ENCODE measurements at regions not wholly inside any gene's neighbourhood (a gene's known extent, or its start where the extent isn't known, plus 50 kb on each side); places are given as distances from the start of the nearest gene placed in this dataset.

DNA sequence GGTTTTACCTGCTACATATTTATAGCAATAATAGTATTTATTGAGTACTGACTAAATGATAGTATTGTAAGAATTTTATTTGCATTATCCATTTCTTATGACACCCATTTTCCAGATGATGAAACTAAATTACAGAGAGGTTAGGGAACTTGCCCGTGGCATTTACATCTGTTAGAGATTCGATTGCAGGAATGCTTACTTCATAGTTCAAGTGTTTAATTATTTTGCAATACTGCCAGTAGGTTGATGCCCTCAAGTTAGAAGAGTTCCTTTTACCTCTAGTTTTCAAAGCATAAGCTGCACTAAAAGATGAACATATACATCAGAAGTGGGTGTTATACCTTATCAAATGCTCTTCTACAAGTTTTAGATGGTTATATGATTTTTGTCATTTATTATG is 362.8 kb upstream of the RGMA start:
- Histone ChIP-seq H3K27ac (no peak overlapping the region), H3K4me3 (no peak overlapping the region), H3K4me2 (ENCODE audit: unreplicated experiment) (no peak overlapping the region), H3K9me3 (ENCODE audit: low read depth) (peaks cover 4% of the 10 kb centered on the region), H3K36me3 (ENCODE audit: low read depth) (no peaks in the 10 kb centered on the region), H3K9ac (no peak overlapping the region), H3F3A (ENCODE audit: insufficient read depth) (no peaks in the 10 kb centered on the region), H3K79me2 (ENCODE audit: insufficient read depth) (no peaks in the 10 kb centered on the region), H2AFZ (no peak overlapping the region), H4K20me1 (ENCODE audit: insufficient read depth) (no peaks in the 10 kb centered on the region), H3K4me1 (ENCODE audit: insufficient read depth) (no peaks in the 10 kb centered on the region), H3K27me3 (replicated peaks; ENCODE audit: insufficient read depth) (no peaks in the 10 kb centered on the region), H3K9me2 (ENCODE audit: insufficient read depth) (no peaks in the 10 kb centered on the region)
- DNase-seq, result no peak
- 3 to 10% methylated on average over 2 of the region's 2 CpGs for WGBS, 2 experiments (ENCODE audit: low coverage in 1 of 2, low lambda C conversion rate in 2 of 2, missing lambda C conversion rate in 2 of 2)
- in situ Hi-C loops (cut with MboI), result no loop called here
- TF ChIP-seq EZH2 (IDR thresholded peaks at IDR 0.05; ENCODE audit: insufficient read depth, poor library complexity, severe bottlenecking) (no peak), EZH2phosphoT487 (IDR thresholded peaks at IDR 0.05; ENCODE audit: insufficient read depth, low read depth) (no peak)

DNA sequence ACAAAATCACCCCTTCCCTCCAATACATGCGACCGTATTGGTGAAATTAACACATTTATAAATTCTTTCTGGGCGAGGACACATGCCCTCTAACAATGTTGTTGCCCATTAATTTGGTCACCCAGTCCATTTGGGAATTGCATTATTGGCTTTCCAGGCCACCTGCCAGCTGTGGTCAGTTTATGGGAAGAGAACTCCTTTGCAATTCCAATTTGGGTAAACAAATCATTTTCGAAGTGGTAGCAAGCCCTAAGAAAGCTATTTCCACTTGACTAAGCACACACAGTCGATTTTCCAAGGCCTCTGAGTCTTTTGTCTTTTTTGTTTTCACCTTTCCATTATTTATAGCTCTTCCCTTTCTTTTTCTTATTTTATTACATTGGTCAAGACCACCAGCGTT is 362.3 kb upstream of the RGMA start:
- Histone ChIP-seq H3K27me3 (replicated peaks; ENCODE audit: insufficient read depth) (no peaks in the 10 kb centered on the region), H3K9me2 (ENCODE audit: insufficient read depth) (no peaks in the 10 kb centered on the region), H3K4me2 (ENCODE audit: unreplicated experiment) (no peak overlapping the region), H3K4me1 (ENCODE audit: insufficient read depth) (no peaks in the 10 kb centered on the region), H3K36me3 (ENCODE audit: low read depth) (no peaks in the 10 kb centered on the region), H4K20me1 (ENCODE audit: insufficient read depth) (no peaks in the 10 kb centered on the region), H2AFZ (no peak overlapping the region), H3F3A (ENCODE audit: insufficient read depth) (no peaks in the 10 kb centered on the region), H3K79me2 (ENCODE audit: insufficient read depth) (no peaks in the 10 kb centered on the region), H3K9ac (no peak overlapping the region), H3K9me3 (ENCODE audit: low read depth) (peaks cover 4% of the 10 kb centered on the region), H3K4me3 (no peak overlapping the region), H3K27ac (no peak overlapping the region)
- DNase-seq, result no peak
- TF ChIP-seq EZH2phosphoT487 (IDR thresholded peaks at IDR 0.05; ENCODE audit: insufficient read depth, low read depth) (no peak), EZH2 (IDR thresholded peaks at IDR 0.05; ENCODE audit: insufficient read depth, poor library complexity, severe bottlenecking) (no peak)
- 39 to 41% methylated on average over 6 of the region's 6 CpGs for WGBS, 2 experiments (ENCODE audit: low coverage in 1 of 2, low lambda C conversion rate in 2 of 2, missing lambda C conversion rate in 2 of 2)
- in situ Hi-C loops (cut with MboI), result no loop called here

DNA sequence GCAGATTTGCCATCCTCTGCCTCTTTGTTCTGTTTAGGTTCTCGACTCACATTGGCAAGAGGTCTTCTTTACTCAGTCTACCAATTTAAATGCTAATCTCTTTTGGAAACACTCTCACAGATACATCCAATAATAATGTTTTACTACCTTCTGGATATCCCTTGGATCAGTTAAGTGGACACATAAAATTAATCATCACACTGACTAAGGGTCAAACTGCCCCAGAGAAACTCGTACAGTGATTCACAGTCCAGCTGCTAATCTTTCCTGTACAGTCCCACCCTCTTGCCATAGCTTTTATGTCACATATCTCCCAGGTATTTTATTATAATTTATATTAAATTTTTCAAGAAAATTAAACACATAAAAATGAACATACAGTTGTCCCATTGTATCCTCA is 360.8 kb upstream of the RGMA start:
- in situ Hi-C loops (cut with MboI), result no loop called here
- no peak overlapping the region for H3K9ac ChIP-seq
- no peaks in the 10 kb centered on the region for H3K36me3 ChIP-seq (ENCODE audit: low read depth)
- no peak overlapping the region for H3K4me2 ChIP-seq (ENCODE audit: unreplicated experiment)
- peaks cover 4% of the 10 kb centered on the region for H3K9me3 ChIP-seq (ENCODE audit: low read depth)
- no peak overlapping the region for H3K27ac ChIP-seq
- H3K79me2 ChIP-seq (ENCODE audit: insufficient read depth), result no peaks in the 10 kb centered on the region
- no peak for DNase-seq
- no peaks in the 10 kb centered on the region for H3K9me2 ChIP-seq (ENCODE audit: insufficient read depth)
- H3K4me3 ChIP-seq, result no peak overlapping the region
- no peak overlapping the region for H2AFZ ChIP-seq
- WGBS, 2 experiments (ENCODE audit: low coverage in 1 of 2, low lambda C conversion rate in 2 of 2, missing lambda C conversion rate in 2 of 2), result 8 to 11% methylated on average over 2 of the region's 2 CpGs
- H4K20me1 ChIP-seq (ENCODE audit: insufficient read depth), result no peaks in the 10 kb centered on the region
- H3K4me1 ChIP-seq (ENCODE audit: insufficient read depth), result no peaks in the 10 kb centered on the region
- H3K27me3 ChIP-seq (replicated peaks; ENCODE audit: insufficient read depth), result no peaks in the 10 kb centered on the region
- TF ChIP-seq EZH2 (IDR thresholded peaks at IDR 0.05; ENCODE audit: insufficient read depth, poor library complexity, severe bottlenecking) (no peak), EZH2phosphoT487 (IDR thresholded peaks at IDR 0.05; ENCODE audit: insufficient read depth, low read depth) (no peak)
- H3F3A ChIP-seq (ENCODE audit: insufficient read depth), result no peaks in the 10 kb centered on the region

DNA sequence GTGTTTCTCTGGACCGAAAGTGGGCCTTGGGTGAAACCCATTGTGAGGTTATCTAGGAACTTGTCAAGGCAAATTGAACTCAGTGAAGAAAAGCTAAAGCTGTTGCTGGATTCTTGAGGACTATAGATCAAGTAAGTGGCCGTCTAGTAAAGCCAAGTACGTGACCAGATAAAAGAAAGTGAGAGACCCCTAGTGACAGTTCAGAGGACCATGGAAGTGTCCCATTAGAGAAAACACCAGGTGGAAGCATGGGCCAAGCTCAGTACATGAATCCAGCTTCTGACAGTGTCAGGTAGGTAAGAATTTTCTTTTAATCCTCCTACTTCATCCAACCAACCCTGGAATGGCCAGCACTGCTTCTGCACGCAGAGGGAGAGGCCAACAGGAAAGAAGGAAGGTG is 349.3 kb upstream of the RGMA start:
- H3K4me1 ChIP-seq (ENCODE audit: insufficient read depth), result no peaks in the 10 kb centered on the region
- H2AFZ ChIP-seq, result no peak overlapping the region
- 9 to 23% methylated on average over 3 to 4 of the region's 4 CpGs for WGBS, 2 experiments (ENCODE audit: low coverage in 1 of 2, low lambda C conversion rate in 2 of 2, missing lambda C conversion rate in 2 of 2)
- no peak overlapping the region for H3K27ac ChIP-seq
- no peak overlapping the region for H3K4me3 ChIP-seq
- no peak for DNase-seq
- H3K9me3 ChIP-seq (ENCODE audit: low read depth), result no peaks in the 10 kb centered on the region
- in situ Hi-C loops (cut with MboI), result no loop called here
- no peak overlapping the region for H3K9ac ChIP-seq
- no peaks in the 10 kb centered on the region for H3F3A ChIP-seq (ENCODE audit: insufficient read depth)
- no peaks in the 10 kb centered on the region for H3K27me3 ChIP-seq (replicated peaks; ENCODE audit: insufficient read depth)
- H4K20me1 ChIP-seq (ENCODE audit: insufficient read depth), result no peaks in the 10 kb centered on the region
- H3K79me2 ChIP-seq (ENCODE audit: insufficient read depth), result no peaks in the 10 kb centered on the region
- no peaks in the 10 kb centered on the region for H3K9me2 ChIP-seq (ENCODE audit: insufficient read depth)
- no peak overlapping the region for H3K4me2 ChIP-seq (ENCODE audit: unreplicated experiment)
- TF ChIP-seq EZH2phosphoT487 (IDR thresholded peaks at IDR 0.05; ENCODE audit: insufficient read depth, low read depth) (no peak), EZH2 (IDR thresholded peaks at IDR 0.05; ENCODE audit: insufficient read depth, poor library complexity, severe bottlenecking) (no peak)
- H3K36me3 ChIP-seq (ENCODE audit: low read depth), result no peaks in the 10 kb centered on the region

DNA sequence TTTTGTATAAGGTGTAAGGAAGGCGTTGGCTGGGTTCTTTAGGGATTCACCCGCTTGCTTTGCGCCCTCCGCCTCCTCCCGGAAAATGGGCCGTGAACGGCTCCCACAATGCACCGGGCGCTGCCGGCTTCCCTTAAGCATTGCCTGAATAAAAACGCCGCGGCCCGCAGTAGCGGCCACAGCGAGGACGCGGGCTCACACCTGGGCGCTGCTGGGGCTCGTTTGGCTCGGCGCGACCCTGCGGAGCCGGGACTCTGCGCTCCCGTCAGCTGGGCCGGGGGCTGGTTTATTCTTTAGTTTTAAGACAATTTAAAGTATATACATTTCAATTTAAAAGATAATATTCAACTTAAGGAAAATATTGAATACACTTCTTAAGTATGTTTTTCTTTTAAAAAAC is 343.5 kb upstream of the RGMA start:
- H3K27ac ChIP-seq, result no peak overlapping the region
- no peak overlapping the region for H3K4me2 ChIP-seq (ENCODE audit: unreplicated experiment)
- H3F3A ChIP-seq (ENCODE audit: insufficient read depth), result no peaks in the 10 kb centered on the region
- no peak overlapping the region for H2AFZ ChIP-seq
- no peaks in the 10 kb centered on the region for H3K4me1 ChIP-seq (ENCODE audit: insufficient read depth)
- in situ Hi-C loops (cut with MboI), result no loop called here
- no peak for TF ChIP-seq EZH2 (IDR thresholded peaks at IDR 0.05; ENCODE audit: insufficient read depth, poor library complexity, severe bottlenecking)
- TF ChIP-seq EZH2phosphoT487 (IDR thresholded peaks at IDR 0.05; ENCODE audit: insufficient read depth, low read depth), result no peak
- no peaks in the 10 kb centered on the region for H3K36me3 ChIP-seq (ENCODE audit: low read depth)
- no peak for DNase-seq
- H3K79me2 ChIP-seq (ENCODE audit: insufficient read depth), result no peaks in the 10 kb centered on the region
- no peaks in the 10 kb centered on the region for H3K9me2 ChIP-seq (ENCODE audit: insufficient read depth)
- H3K9ac ChIP-seq, result no peak overlapping the region
- H3K27me3 ChIP-seq (replicated peaks; ENCODE audit: insufficient read depth), result no peaks in the 10 kb centered on the region
- H4K20me1 ChIP-seq (ENCODE audit: insufficient read depth), result no peaks in the 10 kb centered on the region
- WGBS, 2 experiments (ENCODE audit: low coverage in 1 of 2, low lambda C conversion rate in 2 of 2, missing lambda C conversion rate in 2 of 2), result 80 to 84% methylated on average over 25 to 28 of the region's 28 CpGs
- no peaks in the 10 kb centered on the region for H3K9me3 ChIP-seq (ENCODE audit: low read depth)
- no peak overlapping the region for H3K4me3 ChIP-seq
